H1 (cell line): ENCODE measurements at regions not wholly inside any gene's neighbourhood (a gene's known extent, or its start where the extent isn't known, plus 50 kb on each side); places are given as distances from the start of the nearest gene placed in this dataset.

Experiments used
- CTCF ChIP-seq, 3 experiments: IDR thresholded peaks; 1 replicate in 2 of 3; 2 replicates in 1 of 3; pipeline versions ENCODE4 v1.5.1 to v1.6.1; 2011; ENCODE audit warnings: low read length in 3 of 3, mild to moderate bottlenecking in 3 of 3, inconsistent platforms in 2 of 3, low read depth in 1 of 3, moderate library complexity in 1 of 3; ENCODE audit not compliant: insufficient read depth in 1 of 3; ENCODE audit errors: control extremely low read depth in 1 of 3
- GABPA ChIP-seq: IDR thresholded peaks from 2 replicates; pipeline ENCODE4 v1.6.1; 2011; ENCODE audit warnings: mild to moderate bottlenecking, low read length, moderate library complexity, borderline replicate concordance; ENCODE audit not compliant: insufficient read depth
- RAD21 ChIP-seq, 2 experiments: IDR thresholded peaks in 1 of 2; conservative IDR thresholded peaks in 1 of 2; 2 replicates each; pipeline ENCODE4 v1.6.1; 2011; ENCODE audit warnings: low read depth in 2 of 2, low read length in 2 of 2, improper control_type of control experiment in 1 of 2, inconsistent platforms in 1 of 2, mild to moderate bottlenecking in 1 of 2, moderate library complexity in 1 of 2

- no peak for TF ChIP-seq CTCF (IDR thresholded peaks at IDR 0.05; ENCODE audit: control extremely low read depth in 1 of 3, insufficient read depth in 1 of 3, low read depth in 1 of 3, low read length in 3 of 3)
- TF ChIP-seq RAD21 (IDR thresholded peaks at IDR 0.05 in 1 of 2, conservative IDR thresholded peaks at IDR 0.05 in 1 of 2; ENCODE audit: low read depth in 2 of 2, low read length in 2 of 2): no peak
- TF ChIP-seq GABPA: no peak
- TF ChIP-seq, all 59 proteins: peak for 0
Observed at GRCh38 chr4:75179510-75179909, 246.6 kb downstream of the PARM1 start (continued).
